Skeletal muscle cell (primary cell): ENCODE measurements at regions not wholly inside any gene's neighbourhood (a gene's known extent, or its start where the extent isn't known, plus 50 kb on each side); places are given as distances from the start of the nearest gene placed in this dataset.

ENCODE experiments used
- DNase-seq: peaks from one replicate; pipeline ENCODE4 v3.0.0-alpha.2; 2010; ENCODE audit warnings: low read depth
- H3K4me3 ChIP-seq: 2 replicates; pipeline ENCODE4 v1.5.1; 2011; ENCODE audit warnings: low read depth, mild to moderate bottlenecking, control low read depth, low read length, moderate library complexity

DNA sequence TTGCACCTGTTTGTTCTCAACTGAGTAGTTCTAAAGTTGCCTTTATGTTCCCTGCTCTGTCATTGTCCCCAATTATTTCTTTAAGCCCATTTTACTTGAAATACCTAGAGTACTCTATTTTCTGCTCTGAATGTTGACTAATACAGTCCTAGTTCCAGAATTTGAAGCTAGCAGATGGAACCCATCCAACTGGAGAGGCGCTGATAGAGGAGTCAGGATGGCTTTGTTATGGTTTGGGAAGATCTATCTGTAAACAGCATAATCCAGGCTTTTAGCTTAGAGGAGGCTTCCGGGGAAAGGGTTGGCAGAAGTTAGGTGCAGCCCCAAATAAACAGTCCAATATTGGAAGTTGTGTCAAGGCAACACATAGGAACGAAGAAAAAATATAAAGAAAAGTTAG lies 927.7 kb downstream of the TFAP2A start:
- H3K4me3 ChIP-seq = no peak overlapping the region
- DNase-seq = no peak

GRCh38 chr6:9485992-9486391 lies 928.9 kb downstream of the TFAP2A start:
- no peak for DNase-seq
- H3K4me3 ChIP-seq = no peak overlapping the region

DNA sequence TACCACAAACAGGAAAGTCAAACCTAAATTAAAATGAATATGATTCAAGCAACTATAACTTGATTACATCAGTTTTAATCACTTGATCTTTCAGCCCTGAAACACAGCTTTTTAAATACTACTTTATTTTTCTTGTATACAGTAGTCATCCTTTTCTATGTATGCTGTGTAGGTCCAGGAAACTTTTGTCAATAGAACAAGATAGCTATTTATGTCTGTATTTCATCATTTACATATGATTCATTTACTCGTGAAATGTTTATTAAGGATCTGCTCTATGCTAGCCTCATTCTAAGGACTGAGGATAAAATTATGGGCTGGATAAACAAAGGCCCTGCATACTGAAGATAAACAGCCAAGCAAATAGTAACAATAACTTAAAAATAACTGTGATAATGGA lies 930.2 kb downstream of the TFAP2A start:
- no peak overlapping the region for H3K4me3 ChIP-seq
- no peak for DNase-seq

GRCh38 chr6:9484091-9484490 lies 930.8 kb downstream of the TFAP2A start:
- no peak overlapping the region for H3K4me3 ChIP-seq
- no peak for DNase-seq

GRCh38 chr6:9482030-9482738 lies 932.7 kb downstream of the TFAP2A start:
- peak; percentile 88 for DNase-seq
- H3K4me3 ChIP-seq = no peak overlapping the region

GRCh38 chr6:9481292-9482029 lies 933.4 kb downstream of the TFAP2A start:
- H3K4me3 ChIP-seq = no peak overlapping the region
- no peak for DNase-seq

- DNase-seq = no peak
- H3K4me3 ChIP-seq = no peak overlapping the region
Measured at GRCh38 chr6:9468277-9468676, 946.6 kb downstream of the TFAP2A start.

- no peak overlapping the region for H3K4me3 ChIP-seq
- peak; percentile 60 for DNase-seq
Measured at GRCh38 chr6:9467741-9468140, 947.1 kb downstream of the TFAP2A start.

DNA sequence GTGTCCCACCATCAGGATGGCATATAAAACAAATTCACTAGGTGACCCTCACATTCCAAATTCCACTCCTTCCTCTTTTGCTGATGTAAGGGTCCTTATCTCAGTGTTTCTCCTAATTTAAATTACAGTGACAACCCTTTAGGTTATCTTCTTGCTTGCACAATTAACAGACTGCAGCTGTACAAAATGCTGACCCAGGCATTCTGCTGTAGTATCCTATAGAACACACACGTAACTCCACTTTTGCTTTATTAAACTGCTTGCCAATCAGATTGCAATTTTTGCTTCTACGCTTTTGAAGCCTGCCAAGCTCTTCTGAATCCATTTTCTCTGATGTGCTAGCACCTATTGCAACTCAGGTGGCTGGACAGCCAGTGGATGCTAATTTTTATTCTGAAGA lies 950.3 kb downstream of the TFAP2A start:
- H3K4me3 ChIP-seq = no peak overlapping the region
- DNase-seq = no peak

GRCh38 chr6:9463311-9463710 lies 951.6 kb downstream of the TFAP2A start:
- DNase-seq = no peak
- H3K4me3 ChIP-seq = no peak overlapping the region

- no peak for DNase-seq
- H3K4me3 ChIP-seq = no peak overlapping the region
Measured at GRCh38 chr6:9461188-9461587, 953.7 kb downstream of the TFAP2A start.

GRCh38 chr6:9458424-9458823 lies 956.5 kb downstream of the TFAP2A start:
- no peak overlapping the region for H3K4me3 ChIP-seq
- DNase-seq = no peak

DNA sequence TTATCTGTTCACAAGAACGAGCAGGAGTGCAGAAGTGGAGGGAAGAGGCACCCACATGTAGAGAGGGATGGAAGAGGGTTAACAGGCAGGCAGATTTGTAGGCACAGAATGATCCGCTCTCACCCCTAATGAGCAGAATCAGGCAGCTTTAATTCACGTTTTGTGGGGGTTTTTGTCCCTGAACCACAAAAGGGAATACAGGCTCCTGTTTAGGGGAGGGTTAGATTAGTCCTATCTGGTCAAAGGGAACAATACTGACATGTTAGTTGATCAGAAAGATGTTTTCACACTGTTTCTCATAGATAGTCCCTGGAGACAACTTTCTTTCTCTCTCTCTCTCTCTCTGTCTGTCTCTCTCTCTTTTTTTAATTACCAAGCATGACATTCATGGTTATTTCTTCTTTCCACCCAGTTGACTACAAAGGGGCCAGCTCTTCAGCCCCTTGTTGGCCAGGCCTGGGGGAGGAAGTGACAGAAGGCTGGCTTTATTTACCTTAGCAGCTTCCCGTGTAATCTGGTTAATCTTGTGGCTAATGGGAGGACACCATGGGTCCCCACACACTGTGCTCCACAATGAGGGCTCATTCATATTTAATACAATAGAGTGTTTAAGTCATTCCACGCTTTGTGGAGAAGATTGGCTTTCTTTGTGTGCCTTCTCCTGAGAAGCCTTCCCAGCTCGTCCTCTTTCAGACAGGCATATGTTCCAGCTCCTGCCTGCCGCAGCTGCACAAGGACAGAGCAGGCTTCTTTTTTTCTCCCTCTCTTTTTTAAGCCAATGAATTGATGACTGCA lies 958.8 kb downstream of the TFAP2A start:
- H3K4me3 ChIP-seq = no peak overlapping the region
- DNase-seq = no peak

GRCh38 chr6:9439621-9440330 lies 975.1 kb downstream of the TFAP2A start:
- DNase-seq = no peak
- H3K4me3 ChIP-seq = no peak overlapping the region

DNA sequence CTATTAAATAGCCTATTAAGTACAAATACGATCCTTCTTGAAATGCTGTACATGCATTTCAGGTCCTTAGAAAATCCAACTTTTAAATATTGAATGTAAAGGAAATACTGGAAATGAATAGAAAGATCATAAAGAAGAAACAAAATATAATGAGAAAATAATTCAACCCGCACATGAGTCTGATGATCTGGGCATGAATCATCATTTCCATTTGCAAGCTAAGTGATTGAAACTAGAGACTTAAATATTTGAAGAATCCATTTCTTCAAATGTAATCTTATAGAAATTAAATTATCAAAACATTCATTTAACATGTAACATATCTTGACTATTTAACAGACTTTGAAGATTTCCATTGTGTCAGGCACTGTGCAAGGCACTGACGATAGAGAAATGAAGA lies 977.0 kb downstream of the TFAP2A start:
- H3K4me3 ChIP-seq = no peak overlapping the region
- DNase-seq = no peak

- no peak for DNase-seq
- H3K4me3 ChIP-seq = no peak overlapping the region
Measured at GRCh38 chr6:9435281-9435680, 979.6 kb downstream of the TFAP2A start.

DNA sequence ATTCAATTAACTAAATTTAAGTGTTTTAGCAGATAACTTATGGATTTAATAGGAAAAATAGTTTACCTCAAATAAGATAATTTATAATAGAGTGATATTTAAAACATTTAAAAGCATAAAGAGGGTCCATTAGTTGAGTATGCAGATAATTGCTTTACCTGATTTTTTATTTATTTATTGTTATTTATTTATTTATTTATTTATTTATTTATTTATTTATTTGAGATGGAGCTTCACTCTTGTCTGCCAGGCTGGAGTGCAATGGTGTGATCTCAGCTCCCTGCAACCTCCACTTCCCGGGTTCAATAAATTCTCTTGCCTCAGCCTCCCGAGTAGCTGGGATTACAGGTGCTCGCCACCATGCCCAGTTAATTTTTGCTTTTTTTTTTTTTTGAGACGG lies 982.9 kb downstream of the TFAP2A start:
- H3K4me3 ChIP-seq = no peak overlapping the region
- DNase-seq = no peak

DNA sequence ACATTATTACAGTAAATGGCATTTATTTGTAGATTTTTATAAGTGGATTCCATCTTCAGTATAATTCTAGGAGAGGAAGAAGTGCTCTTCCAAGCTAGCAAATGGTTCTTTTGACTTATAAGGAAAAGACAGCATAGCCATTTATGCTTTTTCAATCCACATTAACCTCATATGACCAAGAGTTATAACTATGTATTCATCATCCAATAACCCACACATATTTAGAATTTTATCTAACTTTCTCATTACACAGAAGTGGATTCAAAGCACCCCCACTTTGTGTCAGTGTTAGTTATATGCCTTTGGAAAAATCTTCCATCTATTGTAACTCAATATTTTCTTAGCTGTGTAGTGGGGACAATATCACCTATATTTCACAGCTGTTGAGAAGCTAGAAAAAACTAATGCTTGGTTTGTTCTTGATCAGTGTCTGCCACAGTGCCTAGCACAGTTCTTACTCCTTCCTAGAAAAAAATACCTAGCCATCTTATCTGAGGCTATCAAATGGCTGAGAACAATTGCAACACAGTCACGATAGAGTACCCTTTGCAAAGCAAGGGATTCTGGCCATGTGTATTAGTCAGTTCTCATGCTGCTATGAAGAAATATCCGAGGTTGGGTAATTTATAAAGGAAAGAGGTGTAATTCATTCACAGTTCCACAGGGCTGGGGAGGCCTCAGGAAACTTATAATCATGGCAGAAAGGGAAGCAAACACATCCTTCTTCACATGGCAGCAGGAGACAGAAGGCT lies 986.3 kb downstream of the TFAP2A start:
- no peak for DNase-seq
- no peak overlapping the region for H3K4me3 ChIP-seq

DNA sequence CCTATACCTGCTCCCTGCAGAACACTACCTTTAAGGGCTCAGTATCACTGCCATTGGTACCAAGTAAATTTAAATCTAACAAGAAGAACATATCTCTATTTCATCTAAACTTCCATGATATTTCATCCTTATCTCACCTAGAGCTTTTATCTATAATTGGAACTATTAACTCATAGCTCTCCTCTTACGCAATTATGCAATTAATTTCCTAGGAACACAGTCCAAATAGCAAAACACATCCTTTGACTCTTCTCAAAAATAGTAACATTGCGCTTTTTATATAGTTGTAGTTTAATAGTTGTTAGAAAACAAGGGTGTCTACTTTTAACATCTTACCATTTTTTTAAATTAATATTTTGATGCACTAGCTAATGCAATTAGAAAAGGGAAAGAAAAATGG lies 986.8 kb upstream of the SLC35B3 start:
- no peak for DNase-seq
- no peak overlapping the region for H3K4me3 ChIP-seq
